HG02610 (cell line): ENCODE measurements at regions not wholly inside any gene's neighbourhood (a gene's known extent, or its start where the extent isn't known, plus 50 kb on each side); places are given as distances from the start of the nearest gene placed in this dataset.

Source experiments
- ATAC-seq: cut with Tn5 transposase; IDR thresholded peaks from one replicate; pipeline ENCODE4 v1.9.1; 2021; ENCODE audit warnings: mild to moderate bottlenecking, moderate library complexity; ENCODE audit not compliant: unreplicated experiment

- no peak for ATAC-seq
Measured at GRCh38 chr4:28730304-28730703, 1869.7 kb downstream of the STIM2 start.

DNA sequence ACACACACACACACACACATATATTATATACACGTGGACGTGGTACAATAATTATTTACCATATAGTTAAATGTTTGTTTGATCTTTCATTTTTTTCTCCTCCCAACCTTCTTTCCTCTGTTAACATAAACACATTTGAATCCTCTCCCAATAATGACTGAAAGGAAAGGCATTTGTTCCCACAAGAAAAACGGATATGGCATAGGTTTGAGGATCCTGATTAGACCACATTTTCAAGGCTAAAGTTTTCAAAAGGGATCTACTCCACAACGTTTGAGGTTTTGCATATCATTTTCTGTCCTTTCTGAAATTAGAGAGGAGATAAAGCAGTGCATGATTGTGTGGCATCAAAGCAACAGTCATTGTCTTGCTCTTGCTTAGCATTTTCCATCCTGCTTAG lies 1883.4 kb downstream of the STIM2 start:
- no peak for ATAC-seq

- no peak for ATAC-seq
Measured at GRCh38 chr4:28754376-28754775, 1893.7 kb downstream of the STIM2 start.

DNA sequence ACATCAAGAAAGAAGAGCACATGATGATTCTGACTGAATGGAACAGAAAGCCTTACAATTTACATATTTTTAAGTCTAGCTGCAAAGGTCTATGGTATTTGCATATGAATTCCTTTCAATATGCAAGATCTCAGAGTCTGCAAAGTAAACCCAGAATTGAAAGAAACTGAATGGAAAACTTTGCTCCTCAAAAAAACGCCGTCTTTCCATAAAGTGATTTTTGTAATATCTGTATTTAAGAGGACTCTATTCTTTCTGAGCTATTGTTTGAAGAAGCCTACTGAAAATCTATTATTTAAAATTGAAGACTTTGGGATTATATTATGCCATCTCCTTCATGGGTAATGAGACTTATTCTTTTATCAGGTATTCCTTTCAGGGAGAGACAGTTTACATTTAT lies 1894.4 kb downstream of the STIM2 start:
- no peak for ATAC-seq

DNA sequence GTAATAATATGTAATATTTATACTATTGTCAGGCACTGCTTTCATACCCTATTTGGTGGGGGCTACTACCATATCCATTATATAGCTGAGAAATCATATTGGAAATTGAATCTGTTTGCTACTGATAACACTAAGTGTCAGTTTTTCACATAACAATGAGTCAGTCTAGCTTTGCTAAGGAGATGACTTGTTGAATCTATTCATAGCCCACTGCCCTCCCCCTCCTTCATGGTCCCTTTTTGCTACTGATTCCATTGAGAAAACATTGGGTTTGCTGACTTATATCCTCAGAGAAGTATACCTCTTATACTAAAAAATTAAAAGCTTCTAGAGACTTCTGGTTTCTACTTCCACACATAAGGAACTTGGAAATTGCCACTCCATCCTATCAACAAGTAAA lies 1898.4 kb downstream of the STIM2 start:
- ATAC-seq: no peak

DNA sequence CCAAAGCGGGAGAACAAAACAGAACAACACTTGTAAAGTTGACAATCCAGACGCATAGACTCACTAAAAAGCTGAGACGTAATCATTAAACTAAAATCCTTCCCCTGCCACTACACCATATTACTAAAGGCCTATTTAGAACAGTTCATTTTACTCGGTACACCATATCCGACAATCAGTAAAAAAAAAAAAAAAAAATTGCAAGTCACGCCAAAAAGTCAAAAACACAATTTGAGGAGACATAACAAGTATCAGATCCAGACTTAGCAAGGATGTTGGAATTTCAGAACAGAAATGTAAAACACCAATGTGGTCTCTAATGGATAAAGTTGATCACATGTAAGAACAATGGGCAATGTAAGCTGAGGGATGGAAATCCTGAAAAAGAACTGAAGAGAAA lies 1899.4 kb downstream of the STIM2 start:
- no peak for ATAC-seq

DNA sequence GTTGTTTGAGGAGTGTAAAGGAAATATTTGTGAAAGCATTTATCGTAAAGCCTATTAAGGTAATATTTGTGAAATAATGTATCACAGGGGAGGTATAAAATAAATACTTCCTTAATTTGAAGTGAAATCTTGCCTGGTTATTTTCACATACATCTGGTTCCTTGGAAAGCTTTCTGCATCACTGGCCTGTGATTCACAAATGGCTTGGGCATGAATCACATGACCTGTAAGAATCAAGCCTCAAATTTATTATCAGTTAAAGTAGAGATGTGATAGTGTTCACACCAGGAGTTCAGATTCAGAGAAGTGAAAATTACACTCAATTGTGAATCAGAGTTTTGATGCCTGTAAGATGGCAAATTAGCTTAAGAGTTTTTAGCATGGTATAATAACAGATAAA lies 1911.4 kb downstream of the STIM2 start:
- ATAC-seq: no peak

GRCh38 chr4:28772788-28773187 lies 1912.1 kb downstream of the STIM2 start:
- no peak for ATAC-seq

- ATAC-seq: no peak
Measured at GRCh38 chr4:28774344-28774743, 1913.7 kb downstream of the STIM2 start.

DNA sequence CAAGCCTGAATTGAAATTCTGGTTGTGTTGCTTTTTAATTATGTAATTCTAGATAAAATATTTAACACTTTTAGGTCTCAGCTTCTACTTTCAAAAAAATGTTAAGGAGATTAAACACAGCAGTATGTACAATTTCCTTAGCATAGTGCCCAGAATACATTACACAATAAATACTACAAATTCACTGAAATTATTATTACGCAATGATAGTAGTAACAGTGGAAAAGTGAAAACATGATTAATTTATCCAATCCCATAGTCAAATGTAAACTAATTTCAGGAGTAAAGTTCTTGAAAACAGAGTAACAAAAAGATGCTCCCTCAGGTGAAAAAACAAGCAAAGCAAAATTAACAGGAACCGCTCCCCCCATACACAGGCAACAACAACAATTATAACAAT lies 1915.4 kb downstream of the STIM2 start:
- no peak for ATAC-seq

- ATAC-seq: no peak
Measured at GRCh38 chr4:28784188-28784587, 1923.5 kb downstream of the STIM2 start.

DNA sequence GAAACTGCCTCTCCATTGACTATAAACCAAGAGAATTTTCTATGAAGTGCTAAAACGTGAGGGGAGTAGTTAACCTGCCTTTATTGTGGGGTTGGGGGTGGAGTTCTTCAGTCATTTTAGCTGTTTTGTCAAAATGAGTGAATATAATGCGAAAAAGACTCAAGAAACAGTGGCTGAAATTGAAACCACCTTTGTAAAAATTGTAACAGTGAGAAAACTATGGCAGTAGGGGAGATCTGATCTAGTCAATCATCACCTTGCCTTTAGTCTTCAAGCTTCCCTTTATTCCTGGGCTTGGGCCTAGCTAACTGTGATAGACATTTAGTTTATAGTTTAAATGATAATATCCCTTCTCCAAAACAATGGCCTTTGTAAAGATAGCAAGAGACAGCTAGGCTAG lies 1927.3 kb downstream of the STIM2 start:
- no peak for ATAC-seq

DNA sequence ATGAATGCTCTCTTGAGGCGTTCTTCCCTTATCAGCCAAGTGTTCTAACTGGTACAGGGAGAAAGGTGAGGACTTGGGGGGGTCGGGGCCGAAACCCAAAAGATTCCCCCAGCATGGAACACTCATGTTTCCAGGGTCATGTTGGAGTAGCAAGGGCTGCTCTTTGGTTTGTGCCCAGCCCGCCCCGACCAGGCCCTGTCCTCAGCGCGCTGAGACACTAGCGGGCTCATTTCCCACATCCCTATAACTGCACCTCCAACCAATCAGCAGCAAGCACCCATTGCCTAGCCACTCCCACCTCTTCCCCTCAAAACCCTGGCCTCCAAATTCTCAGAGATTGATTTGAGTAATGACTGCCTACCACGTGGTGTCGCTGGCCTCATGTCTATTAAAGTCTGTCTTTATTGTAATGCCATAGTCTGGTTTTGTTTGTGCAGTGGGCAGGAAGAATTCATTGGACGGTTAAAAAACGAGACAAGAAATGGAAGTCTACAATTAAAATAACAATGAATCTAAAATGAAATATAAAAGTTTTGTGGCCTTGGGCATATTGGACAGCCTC lies 1928.4 kb downstream of the STIM2 start:
- no peak for ATAC-seq

DNA sequence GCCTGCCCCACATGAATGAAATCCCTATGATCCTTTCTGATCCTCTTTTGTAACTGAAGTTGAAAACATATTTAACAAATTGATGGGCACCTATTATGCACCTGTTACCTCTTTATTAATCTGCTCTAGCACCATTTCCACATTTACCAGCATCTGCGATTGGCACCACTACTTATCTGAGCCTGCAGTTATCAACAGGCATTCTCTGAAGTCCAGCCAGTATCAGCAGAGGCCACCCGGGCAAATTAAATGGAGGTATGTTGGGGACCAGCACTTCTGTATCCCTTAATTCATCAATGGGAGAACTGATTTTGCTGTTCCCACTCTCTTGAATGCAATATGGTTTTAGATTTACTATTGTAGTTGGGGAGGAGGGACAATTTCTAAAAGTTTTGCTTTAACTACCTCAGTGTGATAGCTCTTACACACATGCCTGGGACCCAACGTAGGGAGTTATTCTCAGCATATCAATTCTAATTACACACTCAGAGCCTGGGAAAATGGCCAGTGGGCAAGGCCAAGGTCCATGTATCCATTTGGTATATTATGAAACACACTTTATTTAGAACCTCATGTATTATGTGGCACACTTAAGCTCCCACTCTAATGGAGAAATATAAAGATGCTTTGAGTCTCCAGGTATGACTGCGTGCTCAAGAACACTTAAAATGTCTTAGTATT lies 1927.1 kb upstream of the PCDH7 start:
- no peak for ATAC-seq

GRCh38 chr4:28799696-28800095 lies 1920.5 kb upstream of the PCDH7 start:
- no peak for ATAC-seq

GRCh38 chr4:28811025-28811424 lies 1909.1 kb upstream of the PCDH7 start:
- ATAC-seq: no peak

GRCh38 chr4:28822163-28822562 lies 1898.0 kb upstream of the PCDH7 start:
- ATAC-seq: no peak

DNA sequence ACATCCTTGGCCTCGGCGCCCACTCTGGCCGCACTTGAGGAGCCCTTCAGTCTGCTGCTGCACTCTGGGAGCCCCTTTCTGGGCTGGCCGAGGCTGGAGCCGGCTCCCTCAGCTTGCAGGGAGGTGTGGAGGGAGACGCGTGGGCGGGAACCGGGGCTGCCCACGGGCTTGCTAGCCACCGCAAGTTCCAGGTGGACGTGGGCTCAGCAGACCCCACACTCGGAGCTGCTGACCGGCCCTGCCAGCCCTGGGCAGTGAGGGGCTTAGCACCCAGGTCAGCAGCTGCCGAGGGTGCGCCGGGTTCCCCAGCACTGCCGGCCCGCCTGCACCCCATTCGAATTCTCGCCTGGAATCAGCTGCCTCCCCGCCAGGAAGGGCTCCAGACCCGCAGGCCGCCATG lies 1892.3 kb upstream of the PCDH7 start:
- ATAC-seq: no peak

GRCh38 chr4:28831867-28832266 lies 1888.3 kb upstream of the PCDH7 start:
- ATAC-seq: no peak

DNA sequence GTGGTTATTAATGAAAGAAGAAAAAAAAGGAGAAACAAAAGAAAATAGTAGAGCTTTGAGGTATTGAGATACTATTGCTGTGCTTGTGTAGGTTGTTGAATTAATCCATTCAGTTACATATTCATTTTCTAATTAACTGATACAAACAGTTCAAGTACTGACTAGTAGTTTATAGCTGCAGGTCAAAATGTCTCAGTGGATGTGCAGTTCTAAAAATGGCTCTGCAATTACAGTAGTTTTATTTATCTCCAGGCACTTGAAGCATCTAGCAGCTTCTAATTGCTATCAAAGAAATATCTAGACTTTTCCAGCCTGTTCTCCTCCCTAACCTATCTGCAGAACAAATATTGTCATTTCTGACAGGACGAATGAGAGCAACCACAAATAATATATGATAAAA lies 1887.7 kb upstream of the PCDH7 start:
- no peak for ATAC-seq

DNA sequence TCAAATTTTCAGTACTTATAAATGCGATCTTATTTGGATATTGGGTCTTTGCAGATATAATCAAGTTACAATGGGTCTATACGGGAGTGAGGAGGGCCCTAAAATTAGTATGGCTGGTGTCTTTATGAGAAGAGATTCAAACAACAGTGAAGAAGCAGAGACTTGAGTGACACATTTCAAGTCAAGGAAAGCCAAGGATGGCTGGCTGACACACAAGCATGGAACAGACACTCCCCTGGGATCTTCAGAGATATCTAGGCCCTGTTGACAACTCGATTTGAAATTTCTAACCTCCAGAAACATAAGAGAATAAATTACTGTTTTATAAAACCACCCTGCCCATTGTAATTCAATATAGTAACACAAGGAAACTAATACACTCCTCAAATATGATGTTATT lies 1886.0 kb upstream of the PCDH7 start:
- ATAC-seq: no peak

- ATAC-seq: no peak
Measured at GRCh38 chr4:28835501-28835900, 1884.7 kb upstream of the PCDH7 start.

DNA sequence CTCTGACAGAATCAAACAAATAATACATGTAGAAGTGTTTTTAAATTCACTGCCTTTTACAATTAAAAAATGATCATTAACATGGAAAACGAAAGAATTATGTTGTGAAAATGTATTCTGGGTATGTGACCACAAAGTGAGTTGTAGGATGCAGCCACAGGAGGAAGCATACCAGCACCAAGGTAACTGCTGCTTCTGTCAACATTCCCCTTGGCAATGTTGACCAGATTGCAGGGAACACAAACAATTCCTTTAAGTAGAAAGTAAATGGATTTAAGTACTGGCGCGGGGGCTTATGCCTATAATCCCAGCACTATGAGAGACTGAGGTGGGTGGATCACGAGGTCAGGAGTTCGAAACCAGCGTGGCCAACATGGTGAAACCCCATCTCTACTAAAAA lies 1877.9 kb upstream of the PCDH7 start:
- no peak for ATAC-seq
